ENCODE measurements at regions not wholly inside any gene's neighbourhood (a gene's known extent, or its start where the extent isn't known, plus 50 kb on each side); places are given as distances from the start of the nearest gene placed in this dataset.

DNA sequence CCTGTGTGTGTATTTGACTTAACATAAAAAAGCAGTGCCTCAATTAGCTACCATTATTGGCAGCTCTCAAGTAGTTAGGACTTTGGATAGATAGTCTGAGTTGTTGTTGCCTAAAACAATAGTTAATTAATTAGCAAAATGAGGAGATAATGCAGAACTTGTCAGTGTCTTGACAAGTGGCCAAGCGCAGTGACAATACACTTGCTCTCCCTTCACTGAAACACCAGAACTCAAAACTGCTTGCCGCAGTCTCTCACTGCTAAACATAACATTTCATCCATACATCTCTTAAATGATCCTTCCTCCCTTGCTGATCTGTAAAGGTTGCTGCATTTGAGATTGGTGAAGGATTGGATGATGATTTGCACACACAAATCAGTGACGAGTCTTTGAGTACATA lies 61.7 kb downstream of the ARHGAP35 start:
- TF ChIP-seq, protein P1, sequence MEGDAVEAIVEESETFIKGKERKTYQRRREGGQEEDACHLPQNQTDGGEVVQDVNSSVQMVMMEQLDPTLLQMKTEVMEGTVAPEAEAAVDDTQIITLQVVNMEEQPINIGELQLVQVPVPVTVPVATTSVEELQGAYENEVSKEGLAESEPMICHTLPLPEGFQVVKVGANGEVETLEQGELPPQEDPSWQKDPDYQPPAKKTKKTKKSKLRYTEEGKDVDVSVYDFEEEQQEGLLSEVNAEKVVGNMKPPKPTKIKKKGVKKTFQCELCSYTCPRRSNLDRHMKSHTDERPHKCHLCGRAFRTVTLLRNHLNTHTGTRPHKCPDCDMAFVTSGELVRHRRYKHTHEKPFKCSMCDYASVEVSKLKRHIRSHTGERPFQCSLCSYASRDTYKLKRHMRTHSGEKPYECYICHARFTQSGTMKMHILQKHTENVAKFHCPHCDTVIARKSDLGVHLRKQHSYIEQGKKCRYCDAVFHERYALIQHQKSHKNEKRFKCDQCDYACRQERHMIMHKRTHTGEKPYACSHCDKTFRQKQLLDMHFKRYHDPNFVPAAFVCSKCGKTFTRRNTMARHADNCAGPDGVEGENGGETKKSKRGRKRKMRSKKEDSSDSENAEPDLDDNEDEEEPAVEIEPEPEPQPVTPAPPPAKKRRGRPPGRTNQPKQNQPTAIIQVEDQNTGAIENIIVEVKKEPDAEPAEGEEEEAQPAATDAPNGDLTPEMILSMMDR (IDR thresholded peaks at IDR 0.05), result no peak
- no peak for TF ChIP-seq EP300 (IDR thresholded peaks at IDR 0.05)
- TF ChIP-seq POLR2A (IDR thresholded peaks at IDR 0.05), result no peak
